Activated CD4-positive, alpha-beta T cell treated with anti-CD3 and anti-CD28 coated beads, Interleukin-2, amount 50 U/mL, for 24 hours (primary cell): ENCODE measurements at regions not wholly inside any gene's neighbourhood (a gene's known extent, or its start where the extent isn't known, plus 50 kb on each side); places are given as distances from the start of the nearest gene placed in this dataset.
"Not testable (repeated sequence)": the region's sequence is repeated elsewhere in the genome, so short reads cannot be mapped to it uniquely, and the experiment has no call there.

Experiments used
- DNase-seq, 2 donors: peaks; one replicate each; pipeline ENCODE4 v3.0.0-alpha.2; 2020; ENCODE audit warnings: low read depth in 1 of 2, low spot score in 1 of 2

GRCh38 chr14:30419037-30419436 lies 139.9 kb upstream of the G2E3 start:
- no peak for DNase-seq

GRCh38 chr14:30420515-30420914 lies 138.4 kb upstream of the G2E3 start:
- DNase-seq = no peak

- DNase-seq = no peak
These were observed 132.5 kb upstream of the G2E3 start for GRCh38 chr14:30426463-30426862.

GRCh38 chr14:30427401-30427800 lies 131.6 kb upstream of the G2E3 start:
- DNase-seq = no peak

GRCh38 chr14:30427846-30428245 lies 131.1 kb upstream of the G2E3 start:
- no peak for DNase-seq

GRCh38 chr14:30431552-30431951 lies 127.4 kb upstream of the G2E3 start:
- DNase-seq = no peak

- DNase-seq = no peak
These were observed 118.0 kb upstream of the G2E3 start for GRCh38 chr14:30440961-30441360.

- no peak for DNase-seq
These were observed 115.5 kb upstream of the G2E3 start for GRCh38 chr14:30443368-30444007.

- DNase-seq = no peak
These were observed 114.5 kb upstream of the G2E3 start for GRCh38 chr14:30444451-30444850.

- DNase-seq = no peak
These were observed 113.8 kb upstream of the G2E3 start for GRCh38 chr14:30445011-30445793.

GRCh38 chr14:30445852-30446251 lies 113.1 kb upstream of the G2E3 start:
- DNase-seq = no peak

- no peak for DNase-seq
These were observed 108.1 kb upstream of the G2E3 start for GRCh38 chr14:30450631-30451545.

GRCh38 chr14:30456296-30456695 lies 102.7 kb upstream of the G2E3 start:
- DNase-seq = no peak

- no peak for DNase-seq
These were observed 96.6 kb upstream of the G2E3 start for GRCh38 chr14:30462358-30462757.

GRCh38 chr14:30464481-30464880 lies 94.5 kb upstream of the G2E3 start:
- no peak for DNase-seq

GRCh38 chr14:30468354-30468753 lies 90.6 kb upstream of the G2E3 start:
- no peak for DNase-seq

- no peak for DNase-seq
These were observed 87.0 kb upstream of the G2E3 start for GRCh38 chr14:30471980-30472379.

GRCh38 chr14:30473846-30474696 lies 84.9 kb upstream of the G2E3 start:
- not testable (repeated sequence) for DNase-seq

- DNase-seq = no peak
These were observed 76.7 kb upstream of the G2E3 start for GRCh38 chr14:30482276-30482675.

GRCh38 chr14:30484201-30484600 lies 74.8 kb upstream of the G2E3 start:
- DNase-seq = no peak

- no peak for DNase-seq
These were observed 74.0 kb upstream of the G2E3 start for GRCh38 chr14:30484976-30485375.
